ENCODE measurements at regions not wholly inside any gene's neighbourhood (a gene's known extent, or its start where the extent isn't known, plus 50 kb on each side); places are given as distances from the start of the nearest gene placed in this dataset.

GRCh38 chr5:167849874-167850273 lies 441.6 kb upstream of the WWC1 start:
- Histone ChIP-seq H3K4me1 (ENCODE audit: control insufficient read depth in 1 of 2, insufficient read depth in 2 of 2, low read length in 2 of 2) (no peaks in the 10 kb centered on the region), H3K4ac (ENCODE audit: low read depth, low read length) (no peak overlapping the region), H3K27me3 (ENCODE audit: insufficient read depth, low read length) (no peaks in the 10 kb centered on the region)

GRCh38 chr5:167850911-167851310 lies 440.5 kb upstream of the WWC1 start:
- Histone ChIP-seq H3K14ac (ENCODE audit: low read length) (no peak overlapping the region), H2AK5ac (ENCODE audit: low read length) (no peak overlapping the region), H3K4me1 (ENCODE audit: control insufficient read depth in 1 of 2, insufficient read depth in 2 of 2, low read length in 2 of 2) (no peaks in the 10 kb centered on the region), H3K79me1 (ENCODE audit: low read length) (no peaks in the 10 kb centered on the region), H2BK5ac (ENCODE audit: low read depth, low read length, poor library complexity) (no peak overlapping the region), H3K27me3 (ENCODE audit: insufficient read depth, low read length) (no peaks in the 10 kb centered on the region), H4K91ac (ENCODE audit: low read depth, low read length) (no peak overlapping the region), H2BK12ac (ENCODE audit: low read length) (no peak overlapping the region), H3K27ac (ENCODE audit: low read depth, low read length) (no peak overlapping the region), H3K23ac (ENCODE audit: low read length) (no peak overlapping the region), H3K9me3 (ENCODE audit: insufficient read depth, low read depth, low read length) (no peaks in the 10 kb centered on the region), H4K12ac (ENCODE audit: low read depth, low read length) (no peak overlapping the region), H3K79me2 (ENCODE audit: control insufficient read depth, insufficient read depth, low read length, poor library complexity) (no peaks in the 10 kb centered on the region), H3K36me3 (ENCODE audit: control insufficient read depth in 1 of 2, insufficient read depth in 2 of 2, low read length in 2 of 2) (no peaks in the 10 kb centered on the region), H3K4me2 (ENCODE audit: low read length) (no peak overlapping the region), H3K18ac (ENCODE audit: low read length) (no peak overlapping the region), H4K8ac (ENCODE audit: low read depth, low read length) (no peak overlapping the region), H3K4ac (ENCODE audit: low read depth, low read length) (no peak overlapping the region), H3K9ac (ENCODE audit: low read length) (no peak overlapping the region), H2AFZ (ENCODE audit: insufficient read depth, low read length, poor library complexity) (no peak overlapping the region), H2BK120ac (ENCODE audit: insufficient read depth, low read length, poor library complexity) (no peak overlapping the region), H3K4me3 (ENCODE audit: low read depth, low read length) (no peak overlapping the region)
- WGBS (ENCODE audit: extremely low coverage, insufficient coverage, insufficient read length), result no CpG with 5 or more reads among the region's 2 CpGs
- DNase-seq, result no peak

More at GRCh38 chr5:167849874-167850273, 441.6 kb upstream of the WWC1 start:
- Histone ChIP-seq H4K91ac (ENCODE audit: low read depth, low read length) (no peak overlapping the region), H3K4me3 (ENCODE audit: low read depth, low read length) (no peak overlapping the region), H3K36me3 (ENCODE audit: control insufficient read depth in 1 of 2, insufficient read depth in 2 of 2, low read length in 2 of 2) (no peaks in the 10 kb centered on the region), H3K79me1 (ENCODE audit: low read length) (no peaks in the 10 kb centered on the region), H3K27ac (ENCODE audit: low read depth, low read length) (no peak overlapping the region), H3K14ac (ENCODE audit: low read length) (no peak overlapping the region), H2BK5ac (ENCODE audit: low read depth, low read length, poor library complexity) (no peak overlapping the region), H4K8ac (ENCODE audit: low read depth, low read length) (no peak overlapping the region), H3K23ac (ENCODE audit: low read length) (no peak overlapping the region), H3K4me2 (ENCODE audit: low read length) (no peak overlapping the region), H2AK5ac (ENCODE audit: low read length) (no peak overlapping the region), H2AFZ (ENCODE audit: insufficient read depth, low read length, poor library complexity) (no peak overlapping the region), H2BK12ac (ENCODE audit: low read length) (no peak overlapping the region), H3K79me2 (ENCODE audit: control insufficient read depth, insufficient read depth, low read length, poor library complexity) (no peaks in the 10 kb centered on the region), H4K12ac (ENCODE audit: low read depth, low read length) (no peak overlapping the region), H2BK120ac (ENCODE audit: insufficient read depth, low read length, poor library complexity) (no peak overlapping the region), H3K9me3 (ENCODE audit: insufficient read depth, low read depth, low read length) (no peaks in the 10 kb centered on the region), H3K18ac (ENCODE audit: low read length) (no peak overlapping the region), H3K9ac (ENCODE audit: low read length) (no peak overlapping the region)
- DNase-seq, result no peak
- no CpG with 5 or more reads among the region's 4 CpGs for WGBS (ENCODE audit: extremely low coverage, insufficient coverage, insufficient read length)

- WGBS (ENCODE audit: extremely low coverage, insufficient coverage, insufficient read length), result no CpG with 5 or more reads among the region's 5 CpGs
- H3K4ac ChIP-seq (ENCODE audit: low read depth, low read length), result no peak overlapping the region
Measured at GRCh38 chr5:167851416-167851815, 440.0 kb upstream of the WWC1 start.

GRCh38 chr5:167852515-167852914 lies 438.9 kb upstream of the WWC1 start:
- H4K8ac ChIP-seq (ENCODE audit: low read depth, low read length), result no peak overlapping the region
- H3K9me3 ChIP-seq (ENCODE audit: insufficient read depth, low read depth, low read length), result no peaks in the 10 kb centered on the region
- H3K4ac ChIP-seq (ENCODE audit: low read depth, low read length), result no peak overlapping the region
- no peak for DNase-seq
- no peak overlapping the region for H2BK12ac ChIP-seq (ENCODE audit: low read length)
- H3K79me1 ChIP-seq (ENCODE audit: low read length), result no peaks in the 10 kb centered on the region
- H3K79me2 ChIP-seq (ENCODE audit: control insufficient read depth, insufficient read depth, low read length, poor library complexity), result no peaks in the 10 kb centered on the region
- no peak overlapping the region for H2BK5ac ChIP-seq (ENCODE audit: low read depth, low read length, poor library complexity)
- H4K12ac ChIP-seq (ENCODE audit: low read depth, low read length), result no peak overlapping the region
- no peaks in the 10 kb centered on the region for H3K4me1 ChIP-seq (ENCODE audit: control insufficient read depth in 1 of 2, insufficient read depth in 2 of 2, low read length in 2 of 2)
- H3K9ac ChIP-seq (ENCODE audit: low read length), result no peak overlapping the region
- H3K27me3 ChIP-seq (ENCODE audit: insufficient read depth, low read length), result no peaks in the 10 kb centered on the region
- no peak overlapping the region for H3K4me2 ChIP-seq (ENCODE audit: low read length)
- no peaks in the 10 kb centered on the region for H3K36me3 ChIP-seq (ENCODE audit: control insufficient read depth in 1 of 2, insufficient read depth in 2 of 2, low read length in 2 of 2)
- no peak overlapping the region for H2BK120ac ChIP-seq (ENCODE audit: insufficient read depth, low read length, poor library complexity)
- H3K14ac ChIP-seq (ENCODE audit: low read length), result no peak overlapping the region
- no peak overlapping the region for H3K18ac ChIP-seq (ENCODE audit: low read length)
- H4K91ac ChIP-seq (ENCODE audit: low read depth, low read length), result no peak overlapping the region
- no peak overlapping the region for H3K4me3 ChIP-seq (ENCODE audit: low read depth, low read length)
- no peak overlapping the region for H2AK5ac ChIP-seq (ENCODE audit: low read length)
- WGBS (ENCODE audit: extremely low coverage, insufficient coverage, insufficient read length), result no CpG with 5 or more reads among the region's 5 CpGs
- H3K27ac ChIP-seq (ENCODE audit: low read depth, low read length), result no peak overlapping the region
- H3K23ac ChIP-seq (ENCODE audit: low read length), result no peak overlapping the region
- no peak overlapping the region for H2AFZ ChIP-seq (ENCODE audit: insufficient read depth, low read length, poor library complexity)

More at GRCh38 chr5:167851416-167851815, 440.0 kb upstream of the WWC1 start:
- no peak for DNase-seq
- Histone ChIP-seq H2BK5ac (ENCODE audit: low read depth, low read length, poor library complexity) (no peak overlapping the region), H2BK12ac (ENCODE audit: low read length) (no peak overlapping the region), H3K79me2 (ENCODE audit: control insufficient read depth, insufficient read depth, low read length, poor library complexity) (no peaks in the 10 kb centered on the region), H3K27ac (ENCODE audit: low read depth, low read length) (no peak overlapping the region), H3K18ac (ENCODE audit: low read length) (no peak overlapping the region), H3K4me1 (ENCODE audit: control insufficient read depth in 1 of 2, insufficient read depth in 2 of 2, low read length in 2 of 2) (no peaks in the 10 kb centered on the region), H3K79me1 (ENCODE audit: low read length) (no peaks in the 10 kb centered on the region), H3K23ac (ENCODE audit: low read length) (no peak overlapping the region), H2AFZ (ENCODE audit: insufficient read depth, low read length, poor library complexity) (no peak overlapping the region), H2AK5ac (ENCODE audit: low read length) (no peak overlapping the region), H3K36me3 (ENCODE audit: control insufficient read depth in 1 of 2, insufficient read depth in 2 of 2, low read length in 2 of 2) (no peaks in the 10 kb centered on the region), H3K27me3 (ENCODE audit: insufficient read depth, low read length) (no peaks in the 10 kb centered on the region), H3K4me2 (ENCODE audit: low read length) (no peak overlapping the region), H2BK120ac (ENCODE audit: insufficient read depth, low read length, poor library complexity) (no peak overlapping the region), H3K4me3 (ENCODE audit: low read depth, low read length) (no peak overlapping the region), H3K14ac (ENCODE audit: low read length) (no peak overlapping the region), H4K8ac (ENCODE audit: low read depth, low read length) (no peak overlapping the region), H4K91ac (ENCODE audit: low read depth, low read length) (no peak overlapping the region), H3K9me3 (ENCODE audit: insufficient read depth, low read depth, low read length) (no peaks in the 10 kb centered on the region), H4K12ac (ENCODE audit: low read depth, low read length) (no peak overlapping the region), H3K9ac (ENCODE audit: low read length) (no peak overlapping the region)

Measured in trophoblast cell (in vitro differentiated cells and primary cell).